ENCODE measurements at regions not wholly inside any gene's neighbourhood (a gene's known extent, or its start where the extent isn't known, plus 50 kb on each side); places are given as distances from the start of the nearest gene placed in this dataset.

GRCh38 chr3:63116922-63117321, 161.2 kb upstream of the SYNPR start:
- POLR2A ChIA-PET (ENCODE audit: low non-redundant PET): no interaction called here
- CTCF ChIA-PET: no interaction called here
- H3K27ac ChIP-seq: no peak overlapping the region

DNA sequence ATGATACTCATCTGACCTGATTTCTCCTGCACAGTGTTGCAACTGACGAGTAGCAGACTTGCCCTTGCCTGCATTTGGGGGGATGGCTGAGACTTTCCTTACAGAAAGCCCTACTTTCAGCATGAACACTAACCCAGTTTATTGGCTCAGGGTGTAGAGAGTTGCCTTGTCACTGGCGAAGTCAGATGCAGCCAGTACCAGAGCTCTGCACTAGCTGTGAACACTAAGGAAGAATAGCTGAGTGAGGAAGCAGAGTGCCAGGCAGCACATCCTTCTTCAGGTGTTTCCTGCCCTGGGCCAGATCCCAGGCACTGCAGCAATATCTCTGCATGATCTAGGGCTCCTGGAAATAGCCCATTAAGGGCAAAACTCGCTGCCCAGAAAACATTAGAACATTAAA, 154.0 kb upstream of the SYNPR start:
- no peak overlapping the region for H3K27ac ChIP-seq
- POLR2A ChIA-PET (ENCODE audit: low non-redundant PET): no interaction called here
- TF ChIP-seq, protein P1, sequence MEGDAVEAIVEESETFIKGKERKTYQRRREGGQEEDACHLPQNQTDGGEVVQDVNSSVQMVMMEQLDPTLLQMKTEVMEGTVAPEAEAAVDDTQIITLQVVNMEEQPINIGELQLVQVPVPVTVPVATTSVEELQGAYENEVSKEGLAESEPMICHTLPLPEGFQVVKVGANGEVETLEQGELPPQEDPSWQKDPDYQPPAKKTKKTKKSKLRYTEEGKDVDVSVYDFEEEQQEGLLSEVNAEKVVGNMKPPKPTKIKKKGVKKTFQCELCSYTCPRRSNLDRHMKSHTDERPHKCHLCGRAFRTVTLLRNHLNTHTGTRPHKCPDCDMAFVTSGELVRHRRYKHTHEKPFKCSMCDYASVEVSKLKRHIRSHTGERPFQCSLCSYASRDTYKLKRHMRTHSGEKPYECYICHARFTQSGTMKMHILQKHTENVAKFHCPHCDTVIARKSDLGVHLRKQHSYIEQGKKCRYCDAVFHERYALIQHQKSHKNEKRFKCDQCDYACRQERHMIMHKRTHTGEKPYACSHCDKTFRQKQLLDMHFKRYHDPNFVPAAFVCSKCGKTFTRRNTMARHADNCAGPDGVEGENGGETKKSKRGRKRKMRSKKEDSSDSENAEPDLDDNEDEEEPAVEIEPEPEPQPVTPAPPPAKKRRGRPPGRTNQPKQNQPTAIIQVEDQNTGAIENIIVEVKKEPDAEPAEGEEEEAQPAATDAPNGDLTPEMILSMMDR (conservative IDR thresholded peaks at IDR 0.05; ENCODE audit: low read depth): no peak
- CTCF ChIA-PET: no interaction called here
- DNase-seq (ENCODE audit: low spot score): no peak

More at GRCh38 chr3:63116922-63117321, 161.2 kb upstream of the SYNPR start:
- TF ChIP-seq, protein P1 (conservative IDR thresholded peaks at IDR 0.05; ENCODE audit: low read depth): no peak
- DNase-seq (ENCODE audit: low spot score): no peak

GRCh38 chr3:63126530-63126929, 151.6 kb upstream of the SYNPR start:
- DNase-seq (ENCODE audit: low spot score): no peak
- TF ChIP-seq, protein P1 (conservative IDR thresholded peaks at IDR 0.05; ENCODE audit: low read depth): no peak
- POLR2A ChIA-PET (ENCODE audit: low non-redundant PET): no interaction called here
- CTCF ChIA-PET: no interaction called here
- no peak overlapping the region for H3K27ac ChIP-seq

- ChIA-PET POLR2A (ENCODE audit: low non-redundant PET) (no interaction called here), CTCF (no interaction called here)
- H3K27ac ChIP-seq: no peak overlapping the region
- TF ChIP-seq, protein P1 (conservative IDR thresholded peaks at IDR 0.05; ENCODE audit: low read depth): no peak
- DNase-seq (ENCODE audit: low spot score): no peak
Measured at GRCh38 chr3:63128380-63128779, 149.7 kb upstream of the SYNPR start.

DNA sequence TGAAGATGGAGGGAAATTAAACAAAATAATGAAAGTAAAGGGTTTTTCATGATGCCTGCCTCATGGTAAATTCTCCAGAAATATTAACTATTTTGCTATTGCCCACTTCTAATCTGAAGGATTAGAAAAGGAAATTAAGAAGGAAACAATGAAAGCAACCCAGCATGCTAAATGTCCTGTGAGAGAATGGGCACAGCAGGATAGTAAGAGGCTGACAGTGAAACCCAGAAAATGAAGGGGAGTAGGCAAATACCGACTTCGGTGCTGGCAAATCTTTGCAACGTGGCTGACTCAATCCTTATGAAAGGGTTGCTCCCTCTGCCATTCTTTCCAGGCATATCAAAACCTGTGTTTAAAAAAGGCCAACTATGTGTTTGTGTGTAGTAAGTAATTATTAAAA, 147.5 kb upstream of the SYNPR start:
- POLR2A ChIA-PET (ENCODE audit: low non-redundant PET): no interaction called here
- H3K27ac ChIP-seq: no peak overlapping the region
- CTCF ChIA-PET: no interaction called here
- TF ChIP-seq, protein P1 (conservative IDR thresholded peaks at IDR 0.05; ENCODE audit: low read depth): no peak
- no peak for DNase-seq (ENCODE audit: low spot score)

GRCh38 chr3:63132461-63133250, 145.5 kb upstream of the SYNPR start:
- DNase-seq (ENCODE audit: low spot score): no peak
- CTCF ChIA-PET: no interaction called here
- POLR2A ChIA-PET (ENCODE audit: low non-redundant PET): no interaction called here

More at GRCh38 chr3:63132461-63133250, 145.5 kb upstream of the SYNPR start:
- no peak overlapping the region for H3K27ac ChIP-seq
- TF ChIP-seq, protein P1 (conservative IDR thresholded peaks at IDR 0.05; ENCODE audit: low read depth): no peak

Measured in RWPE1 (cell line).